ENCODE measurements at regions not wholly inside any gene's neighbourhood (a gene's known extent, or its start where the extent isn't known, plus 50 kb on each side); places are given as distances from the start of the nearest gene placed in this dataset.

DNA sequence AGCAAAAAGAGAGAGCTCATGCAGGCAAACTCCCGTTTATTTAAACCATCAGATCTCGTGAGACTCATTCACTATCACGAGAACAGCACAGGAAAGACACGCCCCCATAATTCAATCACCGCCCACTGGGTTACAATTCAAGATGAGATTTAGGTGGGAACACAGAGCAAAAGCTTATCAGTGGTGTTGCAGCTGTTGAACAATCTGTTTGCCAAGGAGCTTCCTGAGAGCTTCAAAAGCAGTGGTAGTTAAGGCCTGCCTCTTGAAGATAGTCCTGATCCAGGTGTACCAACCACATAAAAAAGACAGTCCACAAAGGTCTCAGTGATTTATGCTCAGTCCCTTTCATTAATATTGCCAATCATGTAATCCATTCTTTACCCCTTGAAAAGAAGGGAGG lies 269.4 kb upstream of the IRAK1BP1 start:
- no peaks in the 10 kb centered on the region for H3K36me3 ChIP-seq (replicated peaks in 1 of 2; ENCODE audit: control insufficient read depth in 1 of 2, insufficient read depth in 2 of 2, low read length in 2 of 2)
- ChIA-PET POLR2A (no interaction called here), CTCF (ENCODE audit: low intra/inter-chr PET ratio, low total read pairs) (no interaction called here)
- H3K27me3 ChIP-seq (ENCODE audit: control insufficient read depth in 1 of 2, insufficient read depth in 2 of 2, low read length in 2 of 2) = no peaks in the 10 kb centered on the region
- H3K27ac ChIP-seq (ENCODE audit: extremely low read length, insufficient read depth, low read length) = no peak overlapping the region
- BruUV-seq (replicated peaks) = no TSS peak
- in situ Hi-C loops (cut with HindIII; ENCODE audit: extremely low pct_ligation_motif_present, low pct_unique_long_range_greater_than_20kb) (no loop called here), intact Hi-C loops (cut with micrococcal nuclease; ENCODE audit: unreplicated experiment) (no loop called here)
- ATAC-seq (no peak), DNase-seq (ENCODE audit: low spot score) (no peak), FAIRE-seq (no peak)
- no peak overlapping the region for H2AFZ ChIP-seq (ENCODE audit: low read length)
- H4K20me1 ChIP-seq (ENCODE audit: insufficient read depth, low read length) = no peaks in the 10 kb centered on the region
- H3K4me2 ChIP-seq (ENCODE audit: low read depth, low read length) = no peak overlapping the region
- TF ChIP-seq MTA1 (CRISPR knock-in tag; IDR thresholded peaks at IDR 0.05; ENCODE audit: borderline replicate concordance) = no peak
- no peak for TF ChIP-seq ZNF230 (CRISPR knock-in tag; IDR thresholded peaks at IDR 0.05)
- TF ChIP-seq, protein P1, sequence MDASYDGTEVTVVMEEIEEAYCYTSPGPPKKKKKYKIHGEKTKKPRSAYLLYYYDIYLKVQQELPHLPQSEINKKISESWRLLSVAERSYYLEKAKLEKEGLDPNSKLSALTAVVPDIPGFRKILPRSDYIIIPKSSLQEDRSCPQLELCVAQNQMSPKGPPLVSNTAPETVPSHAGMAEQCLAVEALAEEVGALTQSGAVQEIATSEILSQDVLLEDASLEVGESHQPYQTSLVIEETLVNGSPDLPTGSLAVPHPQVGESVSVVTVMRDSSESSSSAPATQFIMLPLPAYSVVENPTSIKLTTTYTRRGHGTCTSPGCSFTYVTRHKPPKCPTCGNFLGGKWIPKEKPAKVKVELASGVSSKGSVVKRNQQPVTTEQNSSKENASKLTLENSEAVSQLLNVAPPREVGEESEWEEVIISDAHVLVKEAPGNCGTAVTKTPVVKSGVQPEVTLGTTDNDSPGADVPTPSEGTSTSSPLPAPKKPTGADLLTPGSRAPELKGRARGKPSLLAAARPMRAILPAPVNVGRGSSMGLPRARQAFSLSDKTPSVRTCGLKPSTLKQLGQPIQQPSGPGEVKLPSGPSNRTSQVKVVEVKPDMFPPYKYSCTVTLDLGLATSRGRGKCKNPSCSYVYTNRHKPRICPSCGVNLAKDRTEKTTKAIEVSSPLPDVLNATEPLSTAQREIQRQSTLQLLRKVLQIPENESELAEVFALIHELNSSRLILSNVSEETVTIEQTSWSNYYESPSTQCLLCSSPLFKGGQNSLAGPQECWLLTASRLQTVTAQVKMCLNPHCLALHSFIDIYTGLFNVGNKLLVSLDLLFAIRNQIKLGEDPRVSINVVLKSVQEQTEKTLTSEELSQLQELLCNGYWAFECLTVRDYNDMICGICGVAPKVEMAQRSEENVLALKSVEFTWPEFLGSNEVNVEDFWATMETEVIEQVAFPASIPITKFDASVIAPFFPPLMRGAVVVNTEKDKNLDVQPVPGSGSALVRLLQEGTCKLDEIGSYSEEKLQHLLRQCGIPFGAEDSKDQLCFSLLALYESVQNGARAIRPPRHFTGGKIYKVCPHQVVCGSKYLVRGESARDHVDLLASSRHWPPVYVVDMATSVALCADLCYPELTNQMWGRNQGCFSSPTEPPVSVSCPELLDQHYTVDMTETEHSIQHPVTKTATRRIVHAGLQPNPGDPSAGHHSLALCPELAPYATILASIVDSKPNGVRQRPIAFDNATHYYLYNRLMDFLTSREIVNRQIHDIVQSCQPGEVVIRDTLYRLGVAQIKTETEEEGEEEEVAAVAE (CRISPR knock-in tag; IDR thresholded peaks at IDR 0.05; ENCODE audit: borderline replicate concordance) = no peak
- TF ChIP-seq ZNF766 (CRISPR knock-in tag; IDR thresholded peaks at IDR 0.05; ENCODE audit: borderline replicate concordance) = no peak
- TF ChIP-seq, protein P2, sequence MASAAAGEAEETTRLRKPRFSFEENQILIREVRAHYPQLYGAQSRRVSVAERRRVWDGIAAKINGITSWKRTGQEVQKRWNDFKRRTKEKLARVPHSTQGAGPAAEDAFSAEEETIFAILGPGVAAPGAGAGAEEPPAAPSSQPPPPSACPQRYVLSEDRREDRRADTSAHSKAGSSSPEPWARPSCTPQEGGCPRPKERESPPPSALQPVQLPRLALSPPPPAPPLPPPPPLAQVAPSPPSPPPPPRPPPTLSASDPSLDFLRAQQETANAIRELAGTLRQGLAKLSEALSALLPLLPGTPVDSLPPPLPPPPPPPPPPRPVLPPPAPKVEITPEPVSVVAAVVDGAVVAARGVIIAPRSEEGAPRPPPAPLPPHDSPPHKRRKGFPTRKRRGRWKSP (CRISPR knock-in tag; IDR thresholded peaks at IDR 0.05) = no peak
- TF ChIP-seq ZMAT3 (CRISPR knock-in tag; conservative IDR thresholded peaks at IDR 0.05) = no peak
- TF ChIP-seq, protein P3, sequence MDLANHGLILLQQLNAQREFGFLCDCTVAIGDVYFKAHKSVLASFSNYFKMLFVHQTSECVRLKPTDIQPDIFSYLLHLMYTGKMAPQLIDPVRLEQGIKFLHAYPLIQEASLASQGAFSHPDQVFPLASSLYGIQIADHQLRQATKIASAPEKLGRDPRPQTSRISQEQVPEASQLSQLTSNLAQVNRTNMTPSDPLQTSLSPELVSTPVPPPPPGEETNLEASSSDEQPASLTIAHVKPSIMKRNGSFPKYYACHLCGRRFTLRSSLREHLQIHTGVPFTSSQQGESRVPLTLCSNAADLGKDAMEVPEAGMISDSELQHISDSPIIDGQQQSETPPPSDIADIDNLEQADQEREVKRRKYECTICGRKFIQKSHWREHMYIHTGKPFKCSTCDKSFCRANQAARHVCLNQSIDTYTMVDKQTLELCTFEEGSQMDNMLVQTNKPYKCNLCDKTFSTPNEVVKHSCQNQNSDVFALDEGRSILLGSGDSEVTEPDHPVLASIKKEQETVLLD (CRISPR knock-in tag; IDR thresholded peaks at IDR 0.05; ENCODE audit: low read depth) = no peak
- TF ChIP-seq ZNF883 (CRISPR knock-in tag; IDR thresholded peaks at IDR 0.05; ENCODE audit: not compliant biosample characterization) = no peak
- TF ChIP-seq SKI (IDR thresholded peaks at IDR 0.05; ENCODE audit: partially characterized antibody) = no peak
- no peak for TF ChIP-seq RARA (CRISPR knock-in tag; IDR thresholded peaks at IDR 0.05)
- TF ChIP-seq SNAI1 (CRISPR knock-in tag; IDR thresholded peaks at IDR 0.05; ENCODE audit: borderline replicate concordance) = no peak
- TF ChIP-seq, protein P4, sequence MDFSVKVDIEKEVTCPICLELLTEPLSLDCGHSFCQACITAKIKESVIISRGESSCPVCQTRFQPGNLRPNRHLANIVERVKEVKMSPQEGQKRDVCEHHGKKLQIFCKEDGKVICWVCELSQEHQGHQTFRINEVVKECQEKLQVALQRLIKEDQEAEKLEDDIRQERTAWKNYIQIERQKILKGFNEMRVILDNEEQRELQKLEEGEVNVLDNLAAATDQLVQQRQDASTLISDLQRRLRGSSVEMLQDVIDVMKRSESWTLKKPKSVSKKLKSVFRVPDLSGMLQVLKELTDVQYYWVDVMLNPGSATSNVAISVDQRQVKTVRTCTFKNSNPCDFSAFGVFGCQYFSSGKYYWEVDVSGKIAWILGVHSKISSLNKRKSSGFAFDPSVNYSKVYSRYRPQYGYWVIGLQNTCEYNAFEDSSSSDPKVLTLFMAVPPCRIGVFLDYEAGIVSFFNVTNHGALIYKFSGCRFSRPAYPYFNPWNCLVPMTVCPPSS (IDR thresholded peaks at IDR 0.05) = no peak
- no peak for TF ChIP-seq NBN (conservative IDR thresholded peaks at IDR 0.05)
- TF ChIP-seq PITX1 (CRISPR knock-in tag; IDR thresholded peaks at IDR 0.05) = no peak
- TF ChIP-seq MEIS2 (CRISPR knock-in tag; IDR thresholded peaks at IDR 0.05) = no peak
- TF ChIP-seq ZNF549 (CRISPR knock-in tag; IDR thresholded peaks at IDR 0.05) = no peak
- no peak for TF ChIP-seq MED13 (CRISPR knock-in tag; IDR thresholded peaks at IDR 0.05)
- H3K4me3 ChIP-seq (replicated peaks in 1 of 3; ENCODE audit: insufficient read depth in 1 of 3, low read depth in 2 of 3, low read length in 3 of 3) = no peak overlapping the region
- whole genome bisulfite sequencing (ENCODE audit: low lambda C conversion rate) = 3% methylated on average over 5 of the region's 5 CpGs
- no peaks in the 10 kb centered on the region for H3K4me1 ChIP-seq (ENCODE audit: insufficient read depth, low read length)
- H3K9ac ChIP-seq (ENCODE audit: insufficient read depth, low read depth, low read length) = no peak overlapping the region
- no peaks in the 10 kb centered on the region for H3K9me3 ChIP-seq (ENCODE audit: low read length)
- H3K79me2 ChIP-seq (ENCODE audit: insufficient read depth, low read length) = no peaks in the 10 kb centered on the region
